HG03095 (cell line): ENCODE measurements at regions not wholly inside any gene's neighbourhood (a gene's known extent, or its start where the extent isn't known, plus 50 kb on each side); places are given as distances from the start of the nearest gene placed in this dataset.

Experiments used
- ATAC-seq: cut with Tn5 transposase; IDR thresholded peaks from one replicate; pipeline ENCODE4 v1.9.1; 2021; ENCODE audit warnings: moderate library complexity; ENCODE audit not compliant: unreplicated experiment

- ATAC-seq: no peak
These were observed 833.0 kb downstream of the DIAPH3 start for GRCh38 chr13:59330764-59331163.

DNA sequence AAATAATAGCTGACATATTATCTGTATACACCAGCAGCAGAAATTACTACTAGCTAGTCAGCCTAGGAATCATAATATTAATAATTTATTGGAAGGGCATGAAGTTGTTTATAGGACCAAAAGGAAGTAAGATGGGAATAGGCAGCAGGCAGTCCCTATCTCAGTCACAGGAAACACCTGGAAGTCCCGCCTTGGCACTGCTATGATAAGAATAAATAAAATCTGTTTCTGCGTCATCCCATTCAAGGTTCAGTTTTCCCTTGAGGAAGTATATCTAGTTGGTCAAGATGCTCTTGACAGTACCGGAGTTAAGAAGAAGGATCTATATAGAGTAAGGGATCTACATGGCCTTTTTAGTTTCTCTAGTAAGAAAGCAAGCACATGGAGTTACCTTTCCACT, 830.8 kb downstream of the DIAPH3 start:
- no peak for ATAC-seq

GRCh38 chr13:59337070-59337469, 826.7 kb downstream of the DIAPH3 start:
- no peak for ATAC-seq

DNA sequence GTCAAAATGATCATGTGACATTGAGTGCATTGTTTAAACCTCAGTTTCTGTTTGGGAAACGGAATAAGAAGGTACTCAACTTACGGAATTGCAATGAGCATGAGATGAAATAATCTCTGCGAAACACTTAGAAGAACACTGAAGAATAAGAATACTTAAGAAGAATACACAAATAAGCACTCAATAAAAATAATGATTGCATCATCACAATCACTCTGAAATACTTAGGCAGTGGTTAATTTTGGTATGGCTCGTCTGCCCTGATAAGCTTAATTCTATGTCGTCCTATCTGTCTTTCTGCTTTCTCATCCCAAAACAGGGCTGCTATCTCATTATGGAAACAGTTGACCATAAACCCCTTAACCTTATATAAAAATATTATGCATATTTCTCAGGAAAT, 823.6 kb downstream of the DIAPH3 start:
- ATAC-seq: no peak

DNA sequence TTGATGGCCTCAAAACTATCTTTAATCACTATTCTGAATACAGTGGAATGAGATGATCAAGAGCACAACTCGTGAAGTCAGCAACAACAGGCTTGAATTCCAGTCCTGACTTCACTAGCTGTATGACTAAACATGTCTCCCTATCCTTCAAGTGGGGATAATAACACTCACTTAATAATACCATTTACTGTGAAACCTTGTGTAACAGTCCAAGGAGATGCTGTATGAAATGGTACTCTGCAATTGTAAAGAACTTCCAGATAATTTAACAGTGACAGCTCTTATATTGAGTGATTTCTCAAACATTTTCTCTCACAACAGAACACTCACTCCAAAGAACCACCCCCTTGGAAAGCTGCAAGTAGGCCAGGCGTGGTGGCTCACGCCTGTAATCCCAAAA, 823.1 kb downstream of the DIAPH3 start:
- no peak for ATAC-seq

- no peak for ATAC-seq
These were observed 821.3 kb downstream of the DIAPH3 start for GRCh38 chr13:59342400-59342799.

- ATAC-seq: no peak
These were observed 820.6 kb downstream of the DIAPH3 start for GRCh38 chr13:59343132-59343531.

- ATAC-seq: no peak
These were observed 819.5 kb downstream of the DIAPH3 start for GRCh38 chr13:59343993-59344822.

DNA sequence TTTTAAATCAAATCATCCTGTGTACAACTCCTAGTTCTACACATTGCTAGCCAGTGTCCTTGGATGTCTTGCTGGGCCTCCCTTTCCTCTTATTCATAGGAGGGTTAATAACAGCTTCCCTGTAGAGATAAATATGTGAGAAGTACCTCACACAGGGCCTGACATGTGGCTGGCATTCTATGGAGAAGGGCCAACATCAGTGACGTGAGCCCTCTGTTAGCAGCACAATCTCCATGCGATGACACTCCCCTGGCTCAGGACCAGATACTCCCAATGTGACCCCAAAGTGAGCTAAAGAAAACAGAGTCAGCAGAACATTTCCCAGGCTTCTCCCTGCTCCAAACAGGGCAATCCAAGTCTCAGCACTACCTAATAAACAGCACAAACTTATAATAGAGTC, 818.4 kb downstream of the DIAPH3 start:
- ATAC-seq: no peak

GRCh38 chr13:59346999-59347723, 816.6 kb downstream of the DIAPH3 start:
- no peak for ATAC-seq

GRCh38 chr13:59348617-59349016, 815.1 kb downstream of the DIAPH3 start:
- no peak for ATAC-seq

- ATAC-seq: no peak
These were observed 811.1 kb downstream of the DIAPH3 start for GRCh38 chr13:59352600-59352999.

- ATAC-seq: no peak
These were observed 808.9 kb downstream of the DIAPH3 start for GRCh38 chr13:59354665-59355369.

DNA sequence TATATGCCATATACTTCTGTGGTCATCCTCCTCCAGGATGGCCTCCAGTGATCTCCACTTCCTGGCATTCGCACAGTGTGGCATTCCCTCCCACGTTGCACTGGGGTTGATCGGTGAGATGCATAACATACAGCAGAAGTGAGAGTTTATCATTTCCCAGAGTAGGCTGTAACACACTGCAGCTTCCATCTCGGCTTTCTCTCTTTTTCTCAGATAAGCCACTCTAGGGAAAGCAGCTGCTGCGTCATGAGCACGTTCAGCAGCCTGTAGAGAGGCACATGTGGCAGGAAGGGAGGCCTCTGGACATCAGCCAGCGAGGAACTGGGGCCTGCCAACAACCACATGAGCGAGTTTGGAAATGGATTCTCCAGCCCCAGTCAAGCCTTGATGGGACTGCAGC, 807.1 kb downstream of the DIAPH3 start:
- no peak for ATAC-seq

DNA sequence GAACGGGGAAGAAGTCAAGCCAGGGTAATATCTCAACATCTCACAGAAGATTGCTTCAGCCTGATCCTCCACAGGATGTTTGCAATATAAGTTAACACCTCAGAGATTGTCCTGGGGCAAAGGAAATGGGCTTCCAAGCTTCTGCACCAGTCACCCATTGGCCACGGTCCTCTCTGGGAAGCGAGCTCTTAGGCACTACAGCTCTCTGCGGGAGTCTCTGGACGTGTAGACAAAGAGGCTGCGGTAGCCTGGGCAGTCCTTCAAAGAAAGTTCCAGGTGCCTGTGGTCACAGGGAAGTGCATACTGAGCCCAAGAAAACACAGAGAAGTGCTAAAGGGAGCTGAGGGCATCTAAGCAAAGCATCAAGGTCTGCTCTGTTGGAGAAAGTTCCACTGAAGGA, 805.7 kb downstream of the DIAPH3 start:
- no peak for ATAC-seq

DNA sequence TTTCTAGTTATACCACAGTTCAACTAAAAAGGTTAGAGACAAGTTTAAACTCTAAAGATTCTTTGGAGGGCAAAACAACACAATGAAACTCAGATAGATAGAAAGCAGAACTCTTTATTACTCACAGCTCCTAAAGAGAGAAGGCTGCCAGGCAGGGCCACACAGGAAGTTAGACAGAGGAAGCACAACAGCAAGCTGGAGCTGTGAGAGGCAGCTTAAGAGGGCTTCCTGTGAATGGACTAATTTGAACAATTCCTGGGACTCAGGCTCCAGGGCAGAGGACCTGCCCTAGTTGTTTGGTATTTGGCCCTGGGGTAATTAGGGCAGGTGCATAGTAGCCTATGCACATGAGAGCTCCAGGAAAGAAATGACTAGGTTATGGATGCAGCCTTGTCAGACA, 803.6 kb downstream of the DIAPH3 start:
- ATAC-seq: no peak

DNA sequence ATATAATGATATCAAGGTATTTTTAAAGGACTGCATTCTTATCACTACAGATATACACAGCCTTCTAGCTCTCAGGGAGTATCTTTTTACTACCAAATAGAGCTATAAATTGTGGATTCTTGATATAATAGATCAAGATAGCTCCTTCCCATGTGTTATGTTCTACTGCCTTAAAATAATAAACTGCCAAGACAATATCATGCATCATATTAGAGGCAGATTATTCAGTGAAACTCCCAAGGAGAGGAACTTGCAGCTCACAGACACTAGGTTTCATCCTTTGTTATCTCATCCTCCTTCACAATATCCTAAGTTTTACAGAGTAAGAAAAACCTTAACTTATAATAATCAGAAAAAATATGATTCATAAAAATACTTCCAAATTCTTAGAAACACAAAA, 802.8 kb downstream of the DIAPH3 start:
- no peak for ATAC-seq

DNA sequence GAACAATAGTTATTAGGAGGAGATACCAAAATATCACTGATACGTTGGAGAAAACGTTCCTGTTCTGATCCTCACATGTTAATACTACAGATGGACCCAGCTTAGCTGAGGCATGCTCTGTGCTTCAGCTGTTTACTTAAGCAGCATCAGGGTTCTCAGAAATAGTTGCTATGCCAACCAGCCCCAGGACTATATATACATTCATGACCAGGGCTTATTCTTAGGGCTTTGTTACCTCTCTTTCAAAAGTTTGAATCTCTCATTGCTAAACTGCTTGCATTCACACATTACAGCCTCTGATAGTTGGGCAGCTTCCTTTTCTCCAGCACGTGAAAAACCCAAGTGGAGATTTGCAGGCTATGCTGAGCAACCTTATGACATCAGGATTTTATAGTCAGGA, 800.4 kb downstream of the DIAPH3 start:
- no peak for ATAC-seq

GRCh38 chr13:59363947-59364346, 799.8 kb downstream of the DIAPH3 start:
- ATAC-seq: no peak

DNA sequence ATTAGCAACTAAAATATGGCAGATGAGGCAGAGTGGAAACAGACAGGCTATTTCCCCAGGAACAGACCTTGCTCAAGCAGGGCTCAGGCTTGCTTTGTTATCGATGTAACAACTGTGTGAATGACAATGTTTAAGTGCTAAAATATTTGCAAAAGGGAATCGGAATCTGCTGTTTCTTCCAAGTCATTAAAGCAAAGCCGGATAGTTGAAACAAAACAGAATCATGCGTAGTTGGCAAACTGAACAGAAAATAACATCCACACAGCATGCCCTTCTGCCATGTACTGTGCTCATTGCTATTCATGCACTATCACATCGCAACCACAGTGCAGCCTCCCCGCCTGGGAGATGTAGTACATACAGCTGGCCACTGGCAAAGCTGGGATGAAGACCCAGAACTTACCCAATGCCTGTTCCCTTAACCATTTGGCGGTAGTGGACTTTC, 799.1 kb downstream of the DIAPH3 start:
- ATAC-seq: no peak

- ATAC-seq: no peak
These were observed 796.3 kb downstream of the DIAPH3 start for GRCh38 chr13:59367467-59367866.

GRCh38 chr13:59367904-59368303, 795.8 kb downstream of the DIAPH3 start:
- ATAC-seq: no peak
